Ishikawa (cell line): ENCODE measurements at regions not wholly inside any gene's neighbourhood (a gene's known extent, or its start where the extent isn't known, plus 50 kb on each side); places are given as distances from the start of the nearest gene placed in this dataset.

Experiments used
- CEBPB ChIP-seq: IDR thresholded peaks from 2 replicates; pipeline ENCODE4 v1.6.1; 2012
- EGR1 ChIP-seq: IDR thresholded peaks from 2 replicates; pipeline ENCODE4 v1.6.1; 2012
- MAX ChIP-seq: IDR thresholded peaks from 2 replicates; pipeline ENCODE4 v1.6.1; 2012

- TF ChIP-seq CEBPB, result no peak
- no peak for TF ChIP-seq MAX
- TF ChIP-seq EGR1, result no peak
These were observed 407.5 kb upstream of the ANO5 start for GRCh38 chr11:21785351-21785750.
